Smooth muscle cell (in vitro differentiated cells): ENCODE measurements at regions not wholly inside any gene's neighbourhood (a gene's known extent, or its start where the extent isn't known, plus 50 kb on each side); places are given as distances from the start of the nearest gene placed in this dataset.

ENCODE experiments used
- DNase-seq: peaks from one replicate; lab custom pipeline; 2025; ENCODE audit not compliant: unreplicated experiment; lab: John Stamatoyannopoulos, UW
- H2AFZ ChIP-seq: fragments of 200-600 bp; sonication (generic); 2 replicates; pipeline ENCODE4 v1.6.0; 2016; ENCODE audit warnings: antibody characterized with exemption, low read depth, mild to moderate bottlenecking
- H3F3A ChIP-seq: fragments of 200-600 bp; sonication (generic); 2 replicates; pipeline ENCODE4 v1.6.0; 2017; ENCODE audit warnings: antibody characterized with exemption, low read depth
- H3K27ac ChIP-seq: fragments of 200-600 bp; sonication (generic); 2 replicates; pipeline ENCODE4 v1.5.1; 2016; ENCODE audit warnings: low read depth, mild to moderate bottlenecking
- H3K27me3 ChIP-seq: fragments of 200-600 bp; sonication (generic); 2 replicates; pipeline ENCODE4 v1.6.1; 2016; ENCODE audit warnings: low read depth, mild to moderate bottlenecking
- H3K36me3 ChIP-seq: fragments of 200-600 bp; sonication (generic); 2 replicates; pipeline ENCODE4 v1.5.1; 2016; ENCODE audit warnings: low read depth
- H3K4me1 ChIP-seq: fragments of 200-600 bp; sonication (generic); 2 replicates; pipeline ENCODE4 v1.5.1; 2016; ENCODE audit warnings: low read depth
- H3K4me2 ChIP-seq: fragments of 200-600 bp; sonication (generic); 2 replicates; pipeline ENCODE4 v1.6.0; 2016; ENCODE audit warnings: mild to moderate bottlenecking
- H3K4me3 ChIP-seq: fragments of 200-600 bp; sonication (generic); 2 replicates; pipeline ENCODE4 v1.5.1; 2016; ENCODE audit warnings: mild to moderate bottlenecking
- H3K79me2 ChIP-seq: fragments of 200-600 bp; sonication (generic); 2 replicates; pipeline ENCODE4 v1.6.0; 2016; ENCODE audit warnings: low read depth, mild to moderate bottlenecking
- H3K9ac ChIP-seq: fragments of 200-600 bp; sonication (generic); 2 replicates; pipeline ENCODE4 v1.6.0; 2016; ENCODE audit warnings: low read depth
- H3K9me3 ChIP-seq: fragments of 200-600 bp; sonication (generic); replicated peaks from 2 replicates; pipeline ENCODE4 v1.5.1; 2016; ENCODE audit warnings: low read depth
- H4K20me1 ChIP-seq: fragments of 200-600 bp; sonication (generic); 2 replicates; pipeline ENCODE4 v1.6.0; 2016; ENCODE audit warnings: low read depth
- WGBS: methylation state at CpG from one replicate; pipeline ENCODE4 v1.1.7; 2016; ENCODE audit warnings: low lambda C conversion rate; 5-methylcytosine and 5-hydroxymethylcytosine counted together
- TF ChIP-seq, protein P1 (sequence below): fragments of 200-600 bp; sonication (generic); IDR thresholded peaks from 2 replicates; pipeline ENCODE4 v1.5.1; 2017; ENCODE audit warnings: borderline replicate concordance, mild to moderate bottlenecking, antibody characterized with exemption; ENCODE audit not compliant: insufficient read depth, poor library complexity, severe bottlenecking

- no peak for DNase-seq
- 96% methylated on average over 1 of the region's 1 CpG for WGBS
Measured at GRCh38 chr6:71371559-71371958, 82.9 kb downstream of the OGFRL1 start.

DNA sequence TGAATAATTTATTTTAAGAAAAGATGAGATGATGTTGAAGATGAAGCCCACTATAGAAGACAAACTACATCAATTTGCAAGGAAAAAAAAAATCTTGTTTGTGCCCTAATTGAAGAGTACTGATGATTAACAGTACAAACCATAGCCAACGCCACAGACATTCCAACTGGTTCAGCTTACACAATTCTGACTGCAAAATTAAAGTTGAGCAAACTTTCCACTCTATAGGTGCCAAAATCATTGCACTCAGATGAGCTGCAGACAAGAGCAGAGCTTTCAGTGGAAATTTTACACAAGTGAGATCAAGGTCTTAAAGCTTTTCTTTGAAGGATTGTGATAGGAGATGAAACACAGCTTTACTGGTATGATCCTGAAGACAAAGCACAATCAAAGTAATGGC, 85.3 kb downstream of the OGFRL1 start:
- no peaks in the 10 kb centered on the region for H4K20me1 ChIP-seq
- no peaks in the 10 kb centered on the region for H3K79me2 ChIP-seq
- no peak overlapping the region for H3K4me3 ChIP-seq
- H3K27me3 ChIP-seq, result no peaks in the 10 kb centered on the region
- no peak overlapping the region for H3K27ac ChIP-seq
- 59% methylated on average over 1 of the region's 1 CpG for WGBS
- no peak overlapping the region for H3K4me2 ChIP-seq
- TF ChIP-seq, protein P1, sequence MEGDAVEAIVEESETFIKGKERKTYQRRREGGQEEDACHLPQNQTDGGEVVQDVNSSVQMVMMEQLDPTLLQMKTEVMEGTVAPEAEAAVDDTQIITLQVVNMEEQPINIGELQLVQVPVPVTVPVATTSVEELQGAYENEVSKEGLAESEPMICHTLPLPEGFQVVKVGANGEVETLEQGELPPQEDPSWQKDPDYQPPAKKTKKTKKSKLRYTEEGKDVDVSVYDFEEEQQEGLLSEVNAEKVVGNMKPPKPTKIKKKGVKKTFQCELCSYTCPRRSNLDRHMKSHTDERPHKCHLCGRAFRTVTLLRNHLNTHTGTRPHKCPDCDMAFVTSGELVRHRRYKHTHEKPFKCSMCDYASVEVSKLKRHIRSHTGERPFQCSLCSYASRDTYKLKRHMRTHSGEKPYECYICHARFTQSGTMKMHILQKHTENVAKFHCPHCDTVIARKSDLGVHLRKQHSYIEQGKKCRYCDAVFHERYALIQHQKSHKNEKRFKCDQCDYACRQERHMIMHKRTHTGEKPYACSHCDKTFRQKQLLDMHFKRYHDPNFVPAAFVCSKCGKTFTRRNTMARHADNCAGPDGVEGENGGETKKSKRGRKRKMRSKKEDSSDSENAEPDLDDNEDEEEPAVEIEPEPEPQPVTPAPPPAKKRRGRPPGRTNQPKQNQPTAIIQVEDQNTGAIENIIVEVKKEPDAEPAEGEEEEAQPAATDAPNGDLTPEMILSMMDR, result no peak
- peaks cover 8% of the 10 kb centered on the region for H3F3A ChIP-seq
- no peak overlapping the region for H3K9ac ChIP-seq
- DNase-seq, result no peak
- H3K36me3 ChIP-seq, result no peaks in the 10 kb centered on the region
- H3K4me1 ChIP-seq, result no peaks in the 10 kb centered on the region
- no peak overlapping the region for H2AFZ ChIP-seq
- no peaks in the 10 kb centered on the region for H3K9me3 ChIP-seq

More at GRCh38 chr6:71371559-71371958, 82.9 kb downstream of the OGFRL1 start:
- Histone ChIP-seq H4K20me1 (no peaks in the 10 kb centered on the region), H3F3A (peaks cover 8% of the 10 kb centered on the region), H3K27me3 (no peaks in the 10 kb centered on the region), H3K4me1 (no peaks in the 10 kb centered on the region), H3K9me3 (no peaks in the 10 kb centered on the region), H3K36me3 (no peaks in the 10 kb centered on the region), H3K79me2 (no peaks in the 10 kb centered on the region), H3K27ac (no peak overlapping the region), H3K4me3 (no peak overlapping the region), H3K9ac (no peak overlapping the region), H2AFZ (no peak overlapping the region), H3K4me2 (no peak overlapping the region)
- TF ChIP-seq, protein P1, result no peak

GRCh38 chr6:71375676-71376075, 87.1 kb downstream of the OGFRL1 start:
- Histone ChIP-seq H3K4me2 (no peak overlapping the region), H3K9me3 (no peaks in the 10 kb centered on the region), H3K36me3 (no peaks in the 10 kb centered on the region), H3K4me1 (no peaks in the 10 kb centered on the region), H3F3A (peaks cover 8% of the 10 kb centered on the region), H4K20me1 (no peaks in the 10 kb centered on the region), H2AFZ (no peak overlapping the region), H3K4me3 (no peak overlapping the region), H3K9ac (no peak overlapping the region), H3K27ac (no peak overlapping the region), H3K27me3 (no peaks in the 10 kb centered on the region), H3K79me2 (no peaks in the 10 kb centered on the region)
- TF ChIP-seq, protein P1, result no peak
- DNase-seq, result no peak
- 94% methylated on average over 1 of the region's 1 CpG for WGBS

DNA sequence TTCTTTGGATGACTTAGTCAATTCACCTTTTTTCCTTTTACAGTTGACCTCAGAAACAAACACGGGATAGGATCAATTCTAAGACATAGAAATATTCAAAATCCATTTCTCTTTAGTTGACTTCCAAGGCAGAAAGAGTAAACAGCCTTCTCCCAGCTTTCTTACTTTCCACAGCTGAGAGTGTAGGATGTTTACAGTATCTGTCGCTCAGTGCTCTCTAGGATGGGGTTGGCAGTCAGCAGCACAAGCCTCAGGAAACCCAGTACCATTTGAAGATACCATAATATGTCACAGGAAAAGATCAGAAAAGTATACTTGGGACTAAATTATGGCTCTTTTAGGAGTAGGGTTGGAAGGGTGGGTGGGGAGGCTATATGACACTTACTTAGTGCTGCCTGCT, 88.2 kb downstream of the OGFRL1 start:
- DNase-seq, result no peak
- H3K9me3 ChIP-seq, result no peaks in the 10 kb centered on the region
- no peak overlapping the region for H3K9ac ChIP-seq
- TF ChIP-seq, protein P1, result no peak
- no peaks in the 10 kb centered on the region for H4K20me1 ChIP-seq
- H3K4me1 ChIP-seq, result no peaks in the 10 kb centered on the region
- H3K79me2 ChIP-seq, result no peaks in the 10 kb centered on the region
- no peaks in the 10 kb centered on the region for H3K36me3 ChIP-seq
- no peak overlapping the region for H3K27ac ChIP-seq
- H3K4me2 ChIP-seq, result no peak overlapping the region
- H2AFZ ChIP-seq, result no peak overlapping the region
- 83% methylated on average over 2 of the region's 2 CpGs for WGBS
- H3K27me3 ChIP-seq, result no peaks in the 10 kb centered on the region
- no peak overlapping the region for H3K4me3 ChIP-seq
- H3F3A ChIP-seq, result peaks cover 8% of the 10 kb centered on the region
